C4-2B (cell line): ENCODE measurements at regions not wholly inside any gene's neighbourhood (a gene's known extent, or its start where the extent isn't known, plus 50 kb on each side); places are given as distances from the start of the nearest gene placed in this dataset.

ENCODE experiments used
- H3K27ac ChIP-seq: fragments of 450-650 bp; 2 replicates; pipeline ENCODE4 v1.5.1; 2017
- CTCF ChIP-seq: fragments of 450-650 bp; conservative IDR thresholded peaks from 2 replicates; pipeline ENCODE4 v1.5.1; 2017; ENCODE audit warnings: mild to moderate bottlenecking
- ZFX ChIP-seq: fragments of 450-650 bp; IDR thresholded peaks from 2 replicates; pipeline ENCODE4 v1.6.1; 2017

DNA sequence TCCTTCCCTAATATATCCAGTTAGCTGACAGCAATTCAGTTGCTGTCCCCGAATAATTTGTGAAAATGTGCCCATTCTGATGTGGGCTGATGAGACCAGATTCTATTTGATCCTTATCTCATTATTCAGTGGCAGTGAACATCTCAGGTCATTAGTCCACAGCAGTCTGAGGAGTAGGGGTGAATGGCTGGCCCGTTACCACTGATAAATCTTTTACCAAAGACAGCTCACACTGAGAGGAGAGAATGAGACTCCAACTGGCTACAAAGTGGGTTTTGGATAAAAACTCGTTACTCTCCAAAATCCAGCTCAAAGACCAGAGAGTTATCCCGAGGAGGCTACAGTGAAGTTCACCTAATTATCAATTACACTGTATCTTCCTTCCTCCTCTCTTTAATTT, 189.7 kb downstream of the TUSC7 start:
- TF ChIP-seq ZFX (no peak), CTCF (no peak)
- H3K27ac ChIP-seq = no peak overlapping the region

GRCh38 chr3:116905334-116905733, 195.8 kb downstream of the TUSC7 start:
- H3K27ac ChIP-seq = no peak overlapping the region
- TF ChIP-seq CTCF (no peak), ZFX (no peak)

DNA sequence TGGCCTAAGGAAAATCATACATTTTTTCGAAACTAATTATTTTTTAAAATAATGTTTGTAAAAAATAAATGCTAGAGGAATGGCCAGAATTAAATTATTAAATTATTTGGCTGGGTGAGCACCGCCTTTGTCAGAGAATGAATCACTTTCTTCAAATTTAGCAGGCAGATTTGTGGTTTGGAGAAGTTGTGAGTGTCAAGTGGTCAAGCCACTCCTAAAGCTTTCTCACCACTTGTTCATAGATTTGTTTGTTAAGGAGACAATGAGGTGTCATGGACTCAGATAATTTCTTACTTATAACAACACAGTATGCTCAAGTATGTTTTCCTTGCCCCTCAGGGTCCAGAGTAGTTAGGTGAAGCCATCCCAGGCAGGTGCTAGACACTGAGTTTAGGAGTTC, 196.2 kb downstream of the TUSC7 start:
- no peak for TF ChIP-seq ZFX
- TF ChIP-seq CTCF = no peak
- no peak overlapping the region for H3K27ac ChIP-seq

DNA sequence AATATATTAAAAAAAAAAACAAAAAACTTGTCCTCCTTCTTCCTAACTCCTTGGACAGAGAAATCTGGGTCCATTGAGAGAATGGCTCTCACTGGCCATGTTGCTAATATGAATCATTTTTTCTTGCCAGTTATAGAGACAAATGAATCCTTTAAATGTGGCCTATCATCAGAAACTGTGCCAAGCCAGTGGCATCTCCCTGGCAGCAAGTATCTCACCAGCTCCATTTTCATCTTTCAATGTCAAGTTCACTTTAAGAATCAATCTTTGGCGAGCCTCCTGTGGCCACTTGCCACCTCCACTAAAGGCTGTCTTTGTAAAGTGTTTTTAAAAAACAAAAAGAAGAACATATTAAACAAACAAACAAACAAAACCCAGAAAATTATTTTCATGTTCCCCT, 202.5 kb downstream of the TUSC7 start:
- no peak overlapping the region for H3K27ac ChIP-seq
- TF ChIP-seq ZFX = no peak
- TF ChIP-seq CTCF = no peak

- no peak overlapping the region for H3K27ac ChIP-seq
- no peak for TF ChIP-seq CTCF
Observed at GRCh38 chr3:116914004-116914403, 204.4 kb downstream of the TUSC7 start.

DNA sequence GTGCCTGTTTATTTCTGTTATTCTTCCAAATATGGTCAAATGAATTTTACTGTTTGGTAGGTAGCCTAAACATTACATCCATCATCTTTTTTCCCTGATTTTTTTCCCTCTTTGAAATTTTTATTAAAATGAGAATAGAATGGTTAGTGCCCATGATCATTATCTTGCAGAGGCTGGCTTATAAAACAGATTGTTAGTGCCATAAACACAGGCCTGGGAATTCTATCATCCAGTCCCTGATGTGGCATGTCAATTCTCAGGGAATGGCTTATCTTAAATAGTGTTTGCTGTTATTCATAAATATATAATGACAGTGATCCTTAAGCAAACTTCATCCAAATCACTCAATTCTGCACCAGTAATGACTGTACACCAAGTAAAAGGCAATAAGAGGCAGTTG, 207.3 kb downstream of the TUSC7 start:
- no peak overlapping the region for H3K27ac ChIP-seq
- TF ChIP-seq ZFX (no peak), CTCF (no peak)

- no peak overlapping the region for H3K27ac ChIP-seq
- no peak for TF ChIP-seq ZFX
- TF ChIP-seq CTCF = no peak
Observed at GRCh38 chr3:116920826-116921610, 211.4 kb downstream of the TUSC7 start.
